Fibroblast of skin of scalp (primary cell): ENCODE measurements at regions not wholly inside any gene's neighbourhood (a gene's known extent, or its start where the extent isn't known, plus 50 kb on each side); places are given as distances from the start of the nearest gene placed in this dataset.

Source experiments
- DNase-seq: peaks from one replicate; pipeline ENCODE4 v3.0.0-alpha.2; 2013

GRCh38 chr4:137067735-137068134 is 464.6 kb downstream of the PCDH18 start:
- DNase-seq, result peak; percentile 19

GRCh38 chr4:137065311-137065710 is 467.0 kb downstream of the PCDH18 start:
- DNase-seq, result peak; percentile 55

DNA sequence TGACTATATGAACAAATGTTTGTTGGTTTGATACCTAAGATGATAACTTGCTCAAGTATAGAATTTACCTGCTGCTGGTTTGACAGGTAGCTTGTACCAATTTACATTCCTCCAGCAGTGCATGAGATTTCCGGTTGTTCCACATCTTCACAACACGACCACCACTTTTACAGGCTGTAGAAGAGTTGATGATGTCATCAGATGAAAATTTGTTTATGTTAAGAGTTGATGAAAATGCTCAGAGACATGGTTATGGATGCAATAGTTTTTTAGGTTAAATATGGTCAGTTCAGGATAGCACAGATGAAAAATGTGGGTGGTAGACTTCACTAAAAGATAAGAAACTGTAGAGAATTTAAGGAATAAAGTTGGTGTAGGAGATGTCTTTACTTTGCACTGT is 468.3 kb downstream of the PCDH18 start:
- DNase-seq, result no peak

GRCh38 chr4:137043184-137043583 is 489.1 kb downstream of the PCDH18 start:
- DNase-seq, result no peak

DNA sequence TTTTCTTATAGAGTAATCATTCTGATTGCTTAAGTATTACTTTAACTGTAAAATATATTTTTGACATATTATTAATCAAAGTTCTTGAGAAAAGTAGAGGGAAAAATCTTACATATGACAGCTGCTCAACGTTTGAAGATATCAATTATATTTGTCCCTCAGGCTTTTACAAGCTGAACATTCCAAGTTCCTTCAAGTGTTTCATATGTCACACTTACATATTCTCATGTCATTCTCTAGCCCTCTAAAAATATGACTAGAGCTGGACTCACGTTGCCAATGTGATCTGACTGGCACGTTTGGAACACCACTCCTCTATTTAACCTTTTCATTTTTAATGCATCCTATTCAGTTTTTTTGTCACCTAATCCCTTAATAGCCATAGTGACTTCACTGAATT is 492.9 kb downstream of the PCDH18 start:
- no peak for DNase-seq

- no peak for DNase-seq
These were observed 500.1 kb downstream of the PCDH18 start for GRCh38 chr4:137032222-137032621.

- DNase-seq, result no peak
These were observed 503.3 kb downstream of the PCDH18 start for GRCh38 chr4:137029026-137029425.

GRCh38 chr4:137025484-137026059 is 506.7 kb downstream of the PCDH18 start:
- DNase-seq, result no peak

- no peak for DNase-seq
These were observed 516.6 kb downstream of the PCDH18 start for GRCh38 chr4:137015426-137016409.

GRCh38 chr4:137000432-137000831 is 531.9 kb downstream of the PCDH18 start:
- no peak for DNase-seq

- no peak for DNase-seq
These were observed 540.3 kb downstream of the PCDH18 start for GRCh38 chr4:136992032-136992431.

DNA sequence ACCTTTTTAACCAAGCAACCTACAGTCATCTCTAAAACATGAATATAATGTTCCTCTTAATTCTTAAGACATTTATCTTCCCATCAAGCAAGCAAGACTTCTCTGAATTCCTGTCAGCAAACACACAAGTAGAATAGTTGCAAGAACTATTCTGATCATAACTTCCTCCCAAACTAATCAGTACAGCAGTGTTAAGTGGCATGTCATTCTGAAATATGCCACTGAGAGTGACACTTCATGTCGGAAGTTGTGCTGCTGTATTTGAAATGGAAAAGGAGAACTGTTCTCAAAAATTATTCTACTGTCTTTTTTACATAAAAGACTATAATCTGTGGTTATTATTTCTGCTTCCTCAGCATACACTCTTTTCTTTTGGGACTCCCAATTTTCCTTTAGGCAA is 546.6 kb downstream of the PCDH18 start:
- DNase-seq, result no peak

- DNase-seq, result no peak
These were observed 565.2 kb downstream of the PCDH18 start for GRCh38 chr4:136967069-136967468.

- no peak for DNase-seq
These were observed 566.8 kb downstream of the PCDH18 start for GRCh38 chr4:136965478-136965877.

GRCh38 chr4:136962868-136963267 is 569.4 kb downstream of the PCDH18 start:
- no peak for DNase-seq

DNA sequence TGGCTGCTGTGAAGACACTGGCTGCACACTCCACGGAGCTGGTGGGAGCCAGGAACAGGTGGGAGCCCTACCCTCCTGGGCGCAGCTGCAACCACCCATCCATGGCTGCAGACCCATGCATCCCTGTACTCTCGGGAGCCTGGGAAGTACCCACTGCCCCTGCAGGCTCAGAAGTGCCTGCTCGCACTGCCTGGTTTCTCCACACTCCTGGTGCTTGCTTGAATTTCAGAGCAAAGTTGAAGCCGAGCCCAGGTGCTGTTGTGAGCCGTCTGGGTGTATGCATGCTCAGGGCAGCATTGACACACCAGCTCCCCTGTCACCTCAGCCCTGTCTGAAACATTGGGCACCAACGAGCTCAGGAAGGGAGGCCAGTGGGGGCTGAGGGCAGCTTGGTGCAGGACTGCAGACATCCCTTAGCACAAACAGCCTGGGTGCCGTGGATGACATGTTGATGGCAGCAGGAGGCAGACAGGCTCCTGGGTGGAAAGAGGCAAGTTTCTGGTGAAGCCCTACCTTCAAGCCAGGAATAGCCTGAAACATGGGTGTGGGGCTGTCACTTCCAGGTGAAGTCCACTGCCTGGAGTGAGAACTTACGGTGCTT is 585.9 kb downstream of the PCDH18 start:
- DNase-seq, result no peak

DNA sequence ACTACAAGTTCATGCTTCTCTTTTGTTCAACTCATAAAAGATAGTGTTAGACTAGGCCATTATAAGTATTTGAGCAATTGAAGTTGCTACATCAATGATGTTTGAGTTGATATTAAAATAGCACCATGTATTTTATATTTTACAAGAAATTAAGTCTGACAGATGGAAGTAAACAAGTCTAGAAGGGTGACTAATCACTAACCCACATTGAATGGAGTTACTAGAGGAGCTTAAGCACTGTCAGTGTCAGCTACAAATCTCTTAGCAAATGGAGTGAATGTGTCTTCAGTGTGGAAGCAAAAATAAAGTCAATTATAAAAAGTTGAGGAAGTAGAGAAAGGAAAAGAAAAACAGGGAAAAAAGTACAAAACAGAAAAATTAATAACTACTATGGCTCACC is 592.5 kb downstream of the PCDH18 start:
- no peak for DNase-seq

GRCh38 chr4:136935871-136936270 is 596.4 kb downstream of the PCDH18 start:
- DNase-seq, result peak; percentile 37

GRCh38 chr4:136935305-136935704 is 597.0 kb downstream of the PCDH18 start:
- DNase-seq, result no peak

GRCh38 chr4:136934601-136935000 is 597.7 kb downstream of the PCDH18 start:
- no peak for DNase-seq

DNA sequence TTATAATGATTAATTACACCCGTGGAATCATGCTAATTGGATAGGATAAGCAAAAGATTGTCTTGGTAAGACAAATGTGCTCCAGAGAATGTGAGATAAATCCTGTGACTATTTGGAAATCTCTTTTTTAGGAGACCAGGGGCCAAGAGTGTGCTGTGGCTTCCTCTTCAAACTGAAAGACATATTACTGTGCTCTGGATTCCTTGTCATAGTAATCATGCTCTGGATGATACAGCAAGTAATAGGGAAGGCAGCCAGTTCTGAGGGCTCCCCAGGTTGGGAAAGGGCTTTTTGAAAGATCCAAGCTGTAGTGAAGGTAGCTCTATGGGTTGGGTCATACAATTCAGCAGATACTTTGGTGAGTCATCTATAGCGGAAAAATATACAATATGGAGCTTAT is 600.5 kb downstream of the PCDH18 start:
- no peak for DNase-seq

GRCh38 chr4:136928957-136929411 is 603.3 kb downstream of the PCDH18 start:
- DNase-seq, result no peak

DNA sequence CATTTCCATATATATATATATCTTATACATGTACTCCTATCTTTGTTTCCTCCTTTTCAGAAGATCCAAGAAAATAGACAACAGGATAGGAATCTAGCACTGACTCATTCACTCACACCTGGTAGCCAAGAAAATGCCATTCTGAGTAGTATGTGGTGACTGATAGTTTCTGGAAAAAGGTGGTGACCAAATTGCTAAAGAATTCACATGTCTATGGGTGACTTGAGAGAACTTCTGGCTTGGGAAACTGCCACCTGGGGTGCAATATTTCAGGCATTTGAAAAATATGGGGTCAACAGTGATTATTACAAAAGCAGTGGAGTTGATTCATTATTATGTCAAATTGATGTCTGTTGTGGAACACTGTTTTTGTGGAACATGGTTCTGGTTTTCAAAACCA is 605.1 kb downstream of the PCDH18 start:
- DNase-seq, result peak; percentile 18

- DNase-seq, result no peak
These were observed 607.1 kb downstream of the PCDH18 start for GRCh38 chr4:136925203-136925602.
